H1 (cell line): ENCODE measurements at regions not wholly inside any gene's neighbourhood (a gene's known extent, or its start where the extent isn't known, plus 50 kb on each side); places are given as distances from the start of the nearest gene placed in this dataset.

ENCODE experiments used
- CTCF ChIA-PET: fragments of 300-600 bp; sonication (Branson Sonifier 250); formaldehyde crosslinking; loops from one replicate; lab custom pipeline; 2021; ENCODE audit not compliant: partially characterized antibody; lab: Charles Lee
- POLR2A ChIA-PET: fragments of 300-600 bp; sonication (Branson Sonifier 250); formaldehyde crosslinking; loops from one replicate; lab custom pipeline; 2021; ENCODE audit warnings: inconsistent platforms; ENCODE audit not compliant: partially characterized antibody; lab: Charles Lee
- DNase-seq, 2 experiments: peaks; one replicate each; pipeline versions ENCODE4 v3.0.0 to v3.0.0-alpha.2; 2010 to 2022; ENCODE audit warnings: low spot score in 2 of 2, low read depth in 1 of 2, mixed read lengths in 1 of 2
- FAIRE-seq: peaks from 2 replicates; lab custom pipeline; 2011; peaks lifted over from hg19 to GRCh38; lab: Jason Lieb, UNC
- H2AFZ ChIP-seq: 2 replicates; pipeline ENCODE4 v1.8.1; 2012; ENCODE audit warnings: low read length, inconsistent platforms
- H2AK5ac ChIP-seq: 2 replicates; pipeline ENCODE4 v1.6.1; 2013; ENCODE audit warnings: low read depth, low read length
- H2BK120ac ChIP-seq: replicated peaks from 2 replicates; pipeline ENCODE3; 2013; ENCODE audit warnings: low read depth, low read length, inconsistent platforms
- H2BK12ac ChIP-seq: 2 replicates; pipeline ENCODE4 v1.6.1; 2013; ENCODE audit warnings: low read depth, low read length
- H2BK15ac ChIP-seq: 2 replicates; pipeline ENCODE4 v1.6.1; 2013; ENCODE audit warnings: low read length
- H2BK20ac ChIP-seq: 2 replicates; pipeline ENCODE4 v1.6.1; 2013; ENCODE audit warnings: low read length
- H2BK5ac ChIP-seq: 2 replicates; pipeline ENCODE4 v1.6.1; 2013; ENCODE audit warnings: low read depth, low read length
- H3K14ac ChIP-seq: 2 replicates; pipeline ENCODE4 v1.6.1; 2013; ENCODE audit warnings: inconsistent platforms; ENCODE audit not compliant: insufficient read length
- H3K18ac ChIP-seq: 2 replicates; pipeline ENCODE4 v1.6.1; 2013; ENCODE audit warnings: low read length; ENCODE audit errors: extremely low read depth
- H3K23ac ChIP-seq: 2 replicates; pipeline ENCODE4 v1.6.1; 2013; ENCODE audit warnings: inconsistent platforms; ENCODE audit not compliant: insufficient read length
- H3K23me2 ChIP-seq: 2 replicates; pipeline ENCODE4 v1.6.1; 2013; ENCODE audit warnings: low read depth, low read length
- H3K27ac ChIP-seq: 2 replicates; pipeline ENCODE4 v1.6.1; 2011; ENCODE audit warnings: low read depth, low read length, inconsistent platforms
- H3K27me3 ChIP-seq, 4 experiments: replicated peaks in 1 of 4; 1 replicate in 1 of 4; 2 replicates in 3 of 4; pipeline versions ENCODE4 v1.6.1 to v1.8.1; 2011 to 2013; ENCODE audit warnings: low read length in 3 of 4, mild to moderate bottlenecking in 3 of 4, inconsistent platforms in 2 of 4, mixed read lengths in 2 of 4, moderate library complexity in 1 of 4; ENCODE audit not compliant: control insufficient read depth in 3 of 4, insufficient read depth in 3 of 4; ENCODE audit errors: extremely low read depth in 1 of 4
- H3K36me3 ChIP-seq, 4 experiments: 2 replicates each; pipeline versions ENCODE4 v1.6.1 to v1.8.1; 2011 to 2013; ENCODE audit warnings: mild to moderate bottlenecking in 4 of 4, low read length in 3 of 4, moderate library complexity in 2 of 4, control low read depth in 1 of 4, inconsistent platforms in 1 of 4; ENCODE audit not compliant: insufficient read depth in 4 of 4, control insufficient read depth in 2 of 4
- H3K4ac ChIP-seq: replicated peaks from 2 replicates; pipeline ENCODE3; 2013; ENCODE audit warnings: low read length, low read depth, mixed read lengths, inconsistent platforms; ENCODE audit not compliant: insufficient read length
- H3K4me1 ChIP-seq, 4 experiments: replicated peaks in 1 of 4; 1 replicate in 1 of 4; 2 replicates in 3 of 4; pipeline versions ENCODE4 v1.6.1 to v1.8.1; 2011 to 2013; ENCODE audit warnings: low read length in 3 of 4, inconsistent platforms in 2 of 4, mixed read lengths in 1 of 4; ENCODE audit not compliant: insufficient read depth in 4 of 4, control insufficient read depth in 3 of 4
- H3K4me2 ChIP-seq, 2 experiments: 2 replicates each; pipeline versions ENCODE4 v1.6.1 to v1.8.1; 2011 to 2013; ENCODE audit warnings: low read depth in 2 of 2, low read length in 2 of 2, control low read depth in 1 of 2, inconsistent platforms in 1 of 2, mild to moderate bottlenecking in 1 of 2; ENCODE audit not compliant: insufficient read depth in 1 of 2
- H3K4me3 ChIP-seq, 4 experiments: fragments of 200-600, 300-600 bp in 1 of 4; sonication (generic), shearing (Covaris generic), sonication (Bioruptor Twin) in 1 of 4; 2 replicates each; pipeline versions ENCODE4 v1.5.1 to v1.8.1; 2011 to 2016; ENCODE audit warnings: low read length in 4 of 4, low read depth in 3 of 4, control low read depth in 2 of 4, inconsistent platforms in 2 of 4, mild to moderate bottlenecking in 2 of 4, mixed read lengths in 1 of 4, moderate library complexity in 1 of 4; ENCODE audit not compliant: insufficient read depth in 2 of 4; ENCODE audit errors: extremely low read depth in 1 of 4
- H3K56ac ChIP-seq: replicated peaks from 2 replicates; pipeline ENCODE3; 2013; ENCODE audit warnings: low read depth, mild to moderate bottlenecking, mixed read lengths, low read length, inconsistent platforms; ENCODE audit not compliant: insufficient read length
- H3K79me1 ChIP-seq: 2 replicates; pipeline ENCODE4 v1.6.1; 2013; ENCODE audit warnings: low read depth, low read length, control low read depth
- H3K79me2 ChIP-seq, 2 experiments: 2 replicates each; pipeline versions ENCODE4 v1.6.1 to v1.8.1; 2012 to 2013; ENCODE audit warnings: low read length in 2 of 2, mild to moderate bottlenecking in 2 of 2, inconsistent platforms in 1 of 2; ENCODE audit not compliant: insufficient read depth in 2 of 2, control insufficient read depth in 1 of 2
- H3K9ac ChIP-seq, 4 experiments: replicated peaks in 1 of 4; 1 replicate in 1 of 4; 2 replicates in 3 of 4; pipeline versions ENCODE4 v1.6.1 to v1.8.1; 2011 to 2013; ENCODE audit warnings: low read depth in 3 of 4, low read length in 3 of 4, control low read depth in 2 of 4, mild to moderate bottlenecking in 2 of 4, moderate library complexity in 2 of 4, inconsistent platforms in 1 of 4; ENCODE audit errors: extremely low read depth in 1 of 4
- H3K9me3 ChIP-seq, 2 experiments: 2 replicates each; pipeline versions ENCODE4 v1.6.1 to v1.8.1; 2012 to 2013; ENCODE audit warnings: mild to moderate bottlenecking in 2 of 2, moderate library complexity in 2 of 2, control low read depth in 1 of 2, inconsistent platforms in 1 of 2, low read depth in 1 of 2, low read length in 1 of 2, mixed read lengths in 1 of 2; ENCODE audit not compliant: insufficient read depth in 2 of 2
- H4K20me1 ChIP-seq, 2 experiments: replicated peaks in 1 of 2; 2 replicates each; pipeline versions ENCODE3 to v1.8.1; 2011 to 2013; ENCODE audit warnings: inconsistent platforms in 2 of 2, low read length in 2 of 2, mild to moderate bottlenecking in 1 of 2; ENCODE audit not compliant: insufficient read depth in 2 of 2, control insufficient read depth in 1 of 2
- H4K5ac ChIP-seq: 2 replicates; pipeline ENCODE4 v1.6.1; 2013; ENCODE audit warnings: low read length, low read depth, mixed read lengths, inconsistent platforms; ENCODE audit not compliant: insufficient read length
- H4K8ac ChIP-seq: 2 replicates; pipeline ENCODE4 v1.8.0; 2013; ENCODE audit warnings: mild to moderate bottlenecking, moderate library complexity, low read length, inconsistent platforms; ENCODE audit not compliant: insufficient read depth; ENCODE audit errors: extremely low read depth
- H4K91ac ChIP-seq: replicated peaks from 2 replicates; pipeline ENCODE3; 2013; ENCODE audit warnings: low read length, mixed read lengths, inconsistent platforms; ENCODE audit not compliant: insufficient read length
- ATF2 ChIP-seq: IDR thresholded peaks from 2 replicates; pipeline ENCODE4 v1.6.1; 2012; ENCODE audit warnings: low read length, inconsistent platforms
- CBX8 ChIP-seq: fragments of 300-800, 300-1000 bp; sonication (generic); IDR thresholded peaks from 2 replicates; pipeline ENCODE4 v1.7.1; 2016; ENCODE audit warnings: low read depth, low read length, borderline replicate concordance
- E2F6 ChIP-seq: IDR thresholded peaks from 2 replicates; pipeline ENCODE4 v1.6.1; 2012; ENCODE audit warnings: inconsistent platforms
- EZH2 ChIP-seq: fragments of 200-600 bp; sonication (generic); IDR thresholded peaks from 2 replicates; pipeline ENCODE4 v1.7.1; 2012; ENCODE audit warnings: low read depth, mild to moderate bottlenecking, moderate library complexity, low read length, inconsistent platforms; ENCODE audit not compliant: severe bottlenecking
- KDM1A ChIP-seq: fragments of 200-600, 300-600 bp; sonication (generic); IDR thresholded peaks from 2 replicates; pipeline ENCODE4 v1.7.1; 2016; ENCODE audit warnings: mild to moderate bottlenecking, low read length, borderline replicate concordance
- MAFK ChIP-seq: IDR thresholded peaks from 2 replicates; pipeline ENCODE4 v1.6.1; 2012; ENCODE audit warnings: low read depth, mild to moderate bottlenecking, improper control_type of control experiment, low read length
- RAD21 ChIP-seq, 2 experiments: IDR thresholded peaks in 1 of 2; conservative IDR thresholded peaks in 1 of 2; 2 replicates each; pipeline ENCODE4 v1.6.1; 2011; ENCODE audit warnings: low read depth in 2 of 2, low read length in 2 of 2, improper control_type of control experiment in 1 of 2, inconsistent platforms in 1 of 2, mild to moderate bottlenecking in 1 of 2, moderate library complexity in 1 of 2
- RFX5 ChIP-seq: IDR thresholded peaks from 2 replicates; pipeline ENCODE4 v1.6.1; 2011; ENCODE audit warnings: low read depth, low read length, improper control_type of control experiment, borderline replicate concordance
- SAP30 ChIP-seq: fragments of 300-600 bp; sonication (generic); IDR thresholded peaks from 2 replicates; pipeline ENCODE4 v1.7.1; 2012; ENCODE audit warnings: low read length, moderate library complexity, mild to moderate bottlenecking, inconsistent platforms; ENCODE audit not compliant: insufficient read depth, insufficient replicate concordance
- SP2 ChIP-seq: IDR thresholded peaks from 2 replicates; pipeline ENCODE4 v1.6.1; 2012; ENCODE audit warnings: mild to moderate bottlenecking, low read length, inconsistent platforms
- TCF12 ChIP-seq: IDR thresholded peaks from 2 replicates; pipeline ENCODE4 v1.6.1; 2011; ENCODE audit warnings: low read depth, mild to moderate bottlenecking, low read length
- WGBS, 2 experiments: shearing (Covaris generic) in 1 of 2; methylation state at CpG; one replicate each; pipeline versions ENCODE4 v1.1.6 to v1.1.7; 2013 to 2015; ENCODE audit warnings: low lambda C conversion rate in 2 of 2, mixed read lengths in 2 of 2, inconsistent platforms in 1 of 2, low coverage in 1 of 2, missing lambda C conversion rate in 1 of 2; ENCODE audit not compliant: insufficient replicate concordance in 2 of 2, insufficient coverage in 1 of 2, insufficient read length in 1 of 2; ENCODE audit errors: extremely low coverage in 1 of 2, missing lambda C conversion rate in 1 of 2; 5-methylcytosine and 5-hydroxymethylcytosine counted together

GRCh38 chr1:187816646-187817045, 987.9 kb downstream of the PLA2G4A start:
- ChIA-PET POLR2A (no interaction called here), CTCF (interaction anchor here (1.1 kb wide), 1 partner anchor 111 kb away, joined by 3 read pairs; no protein-coding TSS in a partner anchor)
- no peak overlapping the region for H2BK15ac ChIP-seq
- FAIRE-seq (no peak), DNase-seq (no peak)
- no peak overlapping the region for H4K91ac ChIP-seq
- no peaks in the 10 kb centered on the region for H4K20me1 ChIP-seq
- H2AFZ ChIP-seq, result no peak overlapping the region
- H3K9ac ChIP-seq, result no peak overlapping the region
- no peaks in the 10 kb centered on the region for H3K27me3 ChIP-seq
- no peaks in the 10 kb centered on the region for H3K23me2 ChIP-seq
- no peak overlapping the region for H2BK12ac ChIP-seq
- no peak overlapping the region for H2BK120ac ChIP-seq
- H3K23ac ChIP-seq, result no peak overlapping the region
- no peak overlapping the region for H3K4me3 ChIP-seq
- H4K8ac ChIP-seq, result no peak overlapping the region
- H2BK20ac ChIP-seq, result no peak overlapping the region
- H3K4ac ChIP-seq, result no peak overlapping the region
- H3K9me3 ChIP-seq, result peaks cover 0 to 6% of the 10 kb centered on the region in 2 experiments; a peak in 2 of 4 replicates
- no peak overlapping the region for H3K14ac ChIP-seq
- no peak overlapping the region for H3K18ac ChIP-seq
- no peak overlapping the region for H3K27ac ChIP-seq
- H3K56ac ChIP-seq, result no peak overlapping the region
- H3K79me1 ChIP-seq, result no peaks in the 10 kb centered on the region
- WGBS, 2 experiments, result 87% methylated on average over 2 of the region's 2 CpGs; no CpG with 5 or more reads in 1 of the 2 experiments
- TF ChIP-seq CBX8, result no peak
- no peak for TF ChIP-seq KDM1A
- TF ChIP-seq E2F6, result no peak
- no peak for TF ChIP-seq ATF2
- TF ChIP-seq MAFK, result no peak
- TF ChIP-seq RFX5, result no peak
- TF ChIP-seq SAP30, result no peak
- TF ChIP-seq EZH2, result no peak
- TF ChIP-seq SP2, result no peak
- no peak for TF ChIP-seq TCF12
- TF ChIP-seq RAD21 (IDR thresholded peaks at IDR 0.05 in 1 of 2, conservative IDR thresholded peaks at IDR 0.05 in 1 of 2; ENCODE audit: low read depth in 2 of 2, low read length in 2 of 2), result no peak
- no peaks in the 10 kb centered on the region for H3K4me1 ChIP-seq
- no peak overlapping the region for H2AK5ac ChIP-seq
- H3K36me3 ChIP-seq, result no peaks in the 10 kb centered on the region
- no peak overlapping the region for H2BK5ac ChIP-seq
- no peaks in the 10 kb centered on the region for H3K79me2 ChIP-seq
- no peak overlapping the region for H4K5ac ChIP-seq
- no peak overlapping the region for H3K4me2 ChIP-seq
